PFSK-1 (cell line): ENCODE measurements at regions not wholly inside any gene's neighbourhood (a gene's known extent, or its start where the extent isn't known, plus 50 kb on each side); places are given as distances from the start of the nearest gene placed in this dataset.

Experiments used
- FOXP2 ChIP-seq: optimal IDR thresholded peaks from 2 replicates; pipeline ENCODE3; 2011; ENCODE audit warnings: borderline replicate concordance, control low read depth, inconsistent platforms; ENCODE audit not compliant: insufficient read depth; ENCODE audit errors: extremely low read length, extremely low read depth
- POLR2AphosphoS5 ChIP-seq: IDR thresholded peaks from 2 replicates; pipeline ENCODE4 v1.6.1; 2012; ENCODE audit warnings: low read depth, mild to moderate bottlenecking, control low read depth, low read length, moderate library complexity
- REST ChIP-seq, 2 experiments: IDR thresholded peaks; 2 replicates each; pipeline versions ENCODE4 v1.6.1 to v1.8.0; 2011 to 2012; ENCODE audit warnings: low read depth in 2 of 2, low read length in 2 of 2, control low read depth in 1 of 2, inconsistent platforms in 1 of 2, mild to moderate bottlenecking in 1 of 2, moderate library complexity in 1 of 2; ENCODE audit not compliant: insufficient read depth in 1 of 2
- SIN3A ChIP-seq: IDR thresholded peaks from 2 replicates; pipeline ENCODE4 v1.6.1; 2012; ENCODE audit warnings: mild to moderate bottlenecking, low read length, moderate library complexity, borderline replicate concordance; ENCODE audit not compliant: insufficient read depth
- TAF1 ChIP-seq: IDR thresholded peaks from 2 replicates; pipeline ENCODE4 v1.6.1; 2012; ENCODE audit warnings: low read length, control low read depth, borderline replicate concordance; ENCODE audit not compliant: insufficient read depth

DNA sequence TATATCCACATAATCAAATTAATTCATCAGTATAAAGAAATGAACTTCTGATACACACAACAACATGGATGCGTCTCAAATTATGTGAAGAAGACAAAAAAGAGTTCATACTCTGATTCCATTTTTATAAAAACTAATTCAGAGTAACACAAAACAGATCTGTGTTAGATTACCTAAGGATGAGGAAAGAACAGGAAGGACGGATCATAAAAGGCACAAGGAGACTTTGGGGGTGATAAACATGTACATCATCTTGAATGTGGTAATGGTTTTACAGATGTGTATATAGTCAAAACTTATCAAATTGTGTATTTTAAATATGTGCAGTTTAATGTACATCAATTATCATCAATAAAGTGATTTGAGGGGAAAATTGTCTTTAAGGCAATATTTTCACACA is 59.9 kb upstream of the DOCK9 start:
- no peak for TF ChIP-seq FOXP2
- no peak for TF ChIP-seq TAF1
- no peak for TF ChIP-seq REST (IDR thresholded peaks at IDR 0.05; ENCODE audit: insufficient read depth in 1 of 2, low read depth in 2 of 2, low read length in 2 of 2)
- TF ChIP-seq POLR2AphosphoS5 = no peak
- no peak for TF ChIP-seq SIN3A
